Common myeloid progenitor, CD34-positive (primary cell): ENCODE measurements at regions not wholly inside any gene's neighbourhood (a gene's known extent, or its start where the extent isn't known, plus 50 kb on each side); places are given as distances from the start of the nearest gene placed in this dataset.
"Not testable (repeated sequence)": the region's sequence is repeated elsewhere in the genome, so short reads cannot be mapped to it uniquely, and the experiment has no call there.

Experiments
- CTCF ChIA-PET: fragments of 350-600 bp; sonication (Branson Sonifier 250); formaldehyde crosslinking; loops from one replicate; lab custom pipeline; 2021; ENCODE audit warnings: antibody characterized with exemption; lab: Charles Lee
- POLR2A ChIA-PET: fragments of 350-600 bp; sonication (Branson Sonifier 250); formaldehyde crosslinking; loops from one replicate; lab custom pipeline; 2021; ENCODE audit warnings: antibody characterized with exemption; lab: Charles Lee
- DNase-seq, 3 donors: peaks; one replicate each; pipeline versions ENCODE4 v3.0.0 to v3.0.0-alpha.2; 2013
- H3K27ac ChIP-seq, 2 experiments: 1 replicate in 1 of 2; 2 replicates in 1 of 2; pipeline ENCODE4 v1.7.0; 2013; ENCODE audit warnings: inconsistent platforms in 2 of 2, low read length in 2 of 2, mild to moderate bottlenecking in 2 of 2, low read depth in 1 of 2, moderate library complexity in 1 of 2; ENCODE audit not compliant: severe bottlenecking in 2 of 2, insufficient read depth in 1 of 2, poor library complexity in 1 of 2
- H3K27me3 ChIP-seq, 5 experiments: replicated peaks in 2 of 5; 1 replicate in 3 of 5; 2 replicates in 2 of 5; pipeline versions ENCODE4 v1.6.1 to v1.7.0; 2013; ENCODE audit warnings: low read length in 4 of 5, mild to moderate bottlenecking in 2 of 5, moderate library complexity in 2 of 5, inconsistent platforms in 1 of 5; ENCODE audit not compliant: insufficient read depth in 5 of 5, control insufficient read depth in 4 of 5
- H3K36me3 ChIP-seq, 4 experiments: 1 replicate in 2 of 4; 2 replicates in 2 of 4; pipeline versions ENCODE4 v1.6.1 to v1.7.0; 2013; ENCODE audit warnings: low read length in 3 of 4, control low read depth in 1 of 4, mild to moderate bottlenecking in 1 of 4; ENCODE audit not compliant: control insufficient read depth in 4 of 4, insufficient read depth in 4 of 4
- H3K4me1 ChIP-seq, 4 experiments: 1 replicate in 3 of 4; 2 replicates in 1 of 4; pipeline versions ENCODE4 v1.6.1 to v1.7.1; 2013; ENCODE audit warnings: low read length in 3 of 4, mild to moderate bottlenecking in 3 of 4, control low read depth in 1 of 4, inconsistent platforms in 1 of 4, moderate library complexity in 1 of 4; ENCODE audit not compliant: control insufficient read depth in 4 of 4, insufficient read depth in 4 of 4; ENCODE audit errors: control extremely low read depth in 1 of 4
- H3K4me3 ChIP-seq, 7 experiments: 1 replicate in 4 of 7; 2 replicates in 3 of 7; pipeline versions ENCODE4 v1.5.1 to v1.7.0; 2013; ENCODE audit warnings: mild to moderate bottlenecking in 7 of 7, low read length in 6 of 7, moderate library complexity in 6 of 7, inconsistent platforms in 2 of 7, low read depth in 2 of 7, control low read depth in 1 of 7; ENCODE audit not compliant: insufficient read depth in 4 of 7, control insufficient read depth in 1 of 7; ENCODE audit errors: extremely low read depth in 1 of 7
- H3K9me3 ChIP-seq, 5 experiments: 1 replicate in 4 of 5; 2 replicates in 1 of 5; pipeline versions ENCODE4 v1.6.1 to v1.7.1; 2013; ENCODE audit warnings: low read length in 4 of 5, mild to moderate bottlenecking in 2 of 5, inconsistent platforms in 1 of 5, low read depth in 1 of 5, moderate library complexity in 1 of 5; ENCODE audit not compliant: control insufficient read depth in 4 of 5, insufficient read depth in 2 of 5; ENCODE audit errors: control extremely low read depth in 1 of 5
- WGBS: methylation state at CpG from one replicate; pipeline ENCODE4 v1.1.5; 2013; ENCODE audit not compliant: insufficient coverage; 5-methylcytosine and 5-hydroxymethylcytosine counted together

GRCh38 chr3:14000556-14000955 is 120.7 kb upstream of the WNT7A start:
- Histone ChIP-seq H3K27me3 (peaks cover 0 to 2% (median 0%) of the 10 kb centered on the region in 5 experiments), H3K36me3 (no peaks in the 10 kb centered on the region), H3K4me3 (no peak overlapping the region), H3K9me3 (peaks cover 0 to 6% (median 0%) of the 10 kb centered on the region in 5 experiments), H3K27ac (no peak overlapping the region), H3K4me1 (no peaks in the 10 kb centered on the region)
- CTCF ChIA-PET = no interaction called here
- POLR2A ChIA-PET = no interaction called here
- no CpG with 5 or more reads among the region's 2 CpGs for WGBS
- no peak for DNase-seq

GRCh38 chr3:13998831-13999230 is 119.0 kb upstream of the WNT7A start:
- H3K4me3 ChIP-seq = no peak overlapping the region
- H3K9me3 ChIP-seq = peaks cover 0 to 6% (median 0%) of the 10 kb centered on the region in 5 experiments
- H3K4me1 ChIP-seq = no peaks in the 10 kb centered on the region
- POLR2A ChIA-PET = no interaction called here
- no peaks in the 10 kb centered on the region for H3K36me3 ChIP-seq
- 94% methylated on average over 3 of the region's 4 CpGs for WGBS
- no peak overlapping the region for H3K27ac ChIP-seq
- no peaks in the 10 kb centered on the region for H3K27me3 ChIP-seq
- no peak for DNase-seq
- CTCF ChIA-PET = no interaction called here

- H3K4me3 ChIP-seq, H3K36me3 ChIP-seq, POLR2A ChIA-PET, H3K4me1 ChIP-seq, CTCF ChIA-PET, H3K27ac ChIP-seq, H3K9me3 ChIP-seq, DNase-seq, H3K27me3 ChIP-seq: not testable (repeated sequence)
- WGBS = 98% methylated on average over 4 of the region's 12 CpGs
Observed at GRCh38 chr3:13995216-13995615, 115.3 kb upstream of the WNT7A start.

- H3K4me1 ChIP-seq, H3K36me3 ChIP-seq, DNase-seq, CTCF ChIA-PET, H3K27ac ChIP-seq, H3K27me3 ChIP-seq, H3K4me3 ChIP-seq, H3K9me3 ChIP-seq: not testable (repeated sequence)
- no CpG with 5 or more reads among the region's 1 CpG for WGBS
- POLR2A ChIA-PET = interaction anchor here (0.6 kb wide), 1 partner anchor 294 kb away, joined by 3 read pairs; no protein-coding TSS in a partner anchor
Observed at GRCh38 chr3:13988925-13989324, 109.1 kb upstream of the WNT7A start.

GRCh38 chr3:13976469-13976868 is 96.6 kb upstream of the WNT7A start:
- POLR2A ChIA-PET = no interaction called here
- no peak for DNase-seq
- H3K36me3 ChIP-seq = no peaks in the 10 kb centered on the region
- no peak overlapping the region for H3K27ac ChIP-seq
- H3K4me1 ChIP-seq = no peaks in the 10 kb centered on the region
- CTCF ChIA-PET = no interaction called here
- peaks cover 3 to 33% (median 14%) of the 10 kb centered on the region in 5 experiments for H3K9me3 ChIP-seq
- no peak overlapping the region for H3K4me3 ChIP-seq
- H3K27me3 ChIP-seq = no peaks in the 10 kb centered on the region

- no peak for DNase-seq
- Histone ChIP-seq H3K27me3 (no peaks in the 10 kb centered on the region), H3K4me1 (no peaks in the 10 kb centered on the region), H3K36me3 (no peaks in the 10 kb centered on the region), H3K4me3 (no peak overlapping the region), H3K27ac (no peak overlapping the region), H3K9me3 (peaks cover 3 to 34% (median 15%) of the 10 kb centered on the region in 5 experiments)
- WGBS = no CpG with 5 or more reads among the region's 2 CpGs
- ChIA-PET POLR2A (no interaction called here), CTCF (no interaction called here)
Observed at GRCh38 chr3:13975686-13976085, 95.8 kb upstream of the WNT7A start.

- 90% methylated on average over 3 of the region's 5 CpGs for WGBS
- CTCF ChIA-PET = no interaction called here
- POLR2A ChIA-PET = no interaction called here
- H3K4me3 ChIP-seq = no peak overlapping the region
- DNase-seq = peak in 2 of 3 donors; percentile 3 to 28
- H3K27me3 ChIP-seq = no peaks in the 10 kb centered on the region
- H3K36me3 ChIP-seq = no peaks in the 10 kb centered on the region
- no peak overlapping the region for H3K27ac ChIP-seq
- peaks cover 3 to 31% (median 15%) of the 10 kb centered on the region in 5 experiments for H3K9me3 ChIP-seq
- no peaks in the 10 kb centered on the region for H3K4me1 ChIP-seq
Observed at GRCh38 chr3:13972679-13973379, 93.0 kb upstream of the WNT7A start.
